Vagina (tissue), 2 donors: ENCODE measurements at regions not wholly inside any gene's neighbourhood (a gene's known extent, or its start where the extent isn't known, plus 50 kb on each side); places are given as distances from the start of the nearest gene placed in this dataset.
"Not testable (repeated sequence)": the region's sequence is repeated elsewhere in the genome, so short reads cannot be mapped to it uniquely, and the experiment has no call there.

Source experiments
- DNase-seq, 2 donors: peaks; one replicate each; pipeline ENCODE4 v3.0.0-alpha.2; 2017; ENCODE audit errors: extremely low spot score in 2 of 2
- H3K27ac ChIP-seq: fragments of 200-600 bp; sonication (generic); one replicate; pipeline ENCODE4 v1.5.1; 2019
- H3K27me3 ChIP-seq: fragments of 200-600 bp; sonication (generic); one replicate; pipeline ENCODE4 v1.5.1; 2019
- H3K36me3 ChIP-seq, 2 donors: fragments of 200-600 bp; sonication (generic); one replicate each; pipeline ENCODE4 v1.5.1; 2017 to 2019
- H3K4me1 ChIP-seq: fragments of 200-600 bp; sonication (generic); one replicate; pipeline ENCODE4 v1.5.1; 2019
- H3K4me3 ChIP-seq, 2 donors: fragments of 200-600 bp; sonication (generic); 1 replicate in 1 of 2; 2 replicates in 1 of 2; pipeline ENCODE4 v1.5.1; 2016 to 2019
- H3K9me3 ChIP-seq: fragments of 200-600 bp; sonication (generic); one replicate; pipeline ENCODE4 v1.5.1; 2019
- CTCF ChIP-seq, 3 experiments: fragments of 450-650 bp in 2 of 3; fragments of 200-600 bp in 1 of 3; sonication (generic) in 1 of 3; IDR thresholded peaks; one replicate each; pipeline ENCODE4 v1.5.1; 2017 to 2019; ENCODE audit warnings: antibody characterized with exemption in 3 of 3, mild to moderate bottlenecking in 2 of 3, moderate library complexity in 2 of 3
- POLR2A ChIP-seq, 2 donors: fragments of 450-650 bp; IDR thresholded peaks; one replicate each; pipeline ENCODE4 v1.6.1; 2017; ENCODE audit warnings: antibody characterized with exemption in 2 of 2, mild to moderate bottlenecking in 2 of 2, moderate library complexity in 2 of 2
- POLR2AphosphoS5 ChIP-seq, 2 donors: sonication (generic); formaldehyde crosslinking; IDR thresholded peaks; one replicate each; pipeline ENCODE4 v1.9.0; 2017; ENCODE audit warnings: antibody characterized with exemption in 2 of 2, mild to moderate bottlenecking in 2 of 2, low read depth in 1 of 2; ENCODE audit not compliant: insufficient read depth in 1 of 2
- intact Hi-C: fragments of 100-400 bp; cut with DNase I; formaldehyde crosslinking; loops from one replicate; pipeline ENCODE4 v1.15.1; 2023

DNA sequence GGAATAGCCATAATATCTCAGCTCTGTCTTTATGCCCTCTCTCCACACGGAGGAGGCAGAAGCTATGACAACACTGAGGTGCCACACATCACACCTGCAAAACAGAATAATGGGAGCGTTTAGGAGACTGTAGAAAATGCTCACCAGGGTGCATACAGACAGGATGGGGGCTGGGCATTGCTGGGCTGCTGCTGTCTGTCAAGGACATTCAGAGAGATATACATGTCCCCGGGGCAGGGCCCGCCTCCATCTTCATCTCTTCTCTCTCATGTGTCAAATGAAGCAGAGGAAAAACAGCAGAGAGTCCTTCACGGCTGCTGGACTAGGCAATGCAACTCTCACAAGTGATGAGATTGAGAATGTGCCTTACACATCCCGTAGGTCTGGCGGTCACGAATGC, 65.3 kb upstream of the DHRSX start:
- no peak for DNase-seq
- no peaks in the 10 kb centered on the region for H3K27me3 ChIP-seq
- no peak overlapping the region for H3K4me3 ChIP-seq
- no peaks in the 10 kb centered on the region for H3K36me3 ChIP-seq
- no peaks in the 10 kb centered on the region for H3K4me1 ChIP-seq
- no peak overlapping the region for H3K27ac ChIP-seq
- intact Hi-C loops: no loop called here
- no peaks in the 10 kb centered on the region for H3K9me3 ChIP-seq
- TF ChIP-seq POLR2A (IDR thresholded peaks at IDR 0.05) (no peak), CTCF (IDR thresholded peaks at IDR 0.05) (no peak), POLR2AphosphoS5 (IDR thresholded peaks at IDR 0.05; ENCODE audit: insufficient read depth in 1 of 2, low read depth in 1 of 2) (no peak)

DNA sequence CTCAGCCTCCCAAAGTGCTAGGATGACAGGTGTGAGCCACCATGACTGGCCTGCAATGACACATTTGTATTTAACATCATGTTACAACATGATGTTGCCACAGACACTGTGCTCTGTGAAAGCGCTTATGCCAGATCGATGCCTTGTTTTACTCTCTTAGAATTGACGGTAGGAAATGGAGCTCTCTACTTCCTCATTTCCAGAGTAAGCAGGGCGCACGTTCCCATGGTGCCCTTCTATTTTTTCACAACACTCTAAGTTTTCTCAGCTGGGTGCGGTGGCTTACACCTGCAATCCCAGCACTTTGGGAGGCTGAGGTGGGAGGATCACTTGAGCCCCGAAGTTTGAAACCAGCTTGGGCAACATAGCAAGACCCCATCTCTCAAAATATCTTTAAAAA, 60.7 kb upstream of the DHRSX start:
- intact Hi-C loops: no loop called here
- no peak for DNase-seq
- Histone ChIP-seq H3K27ac (no peak overlapping the region), H3K4me3 (no peak overlapping the region), H3K4me1 (no peaks in the 10 kb centered on the region), H3K9me3 (no peaks in the 10 kb centered on the region), H3K27me3 (no peaks in the 10 kb centered on the region), H3K36me3 (no peaks in the 10 kb centered on the region)
- TF ChIP-seq POLR2AphosphoS5 (IDR thresholded peaks at IDR 0.05; ENCODE audit: insufficient read depth in 1 of 2, low read depth in 1 of 2) (no peak), POLR2A (IDR thresholded peaks at IDR 0.05) (no peak), CTCF (IDR thresholded peaks at IDR 0.05) (no peak)

DNA sequence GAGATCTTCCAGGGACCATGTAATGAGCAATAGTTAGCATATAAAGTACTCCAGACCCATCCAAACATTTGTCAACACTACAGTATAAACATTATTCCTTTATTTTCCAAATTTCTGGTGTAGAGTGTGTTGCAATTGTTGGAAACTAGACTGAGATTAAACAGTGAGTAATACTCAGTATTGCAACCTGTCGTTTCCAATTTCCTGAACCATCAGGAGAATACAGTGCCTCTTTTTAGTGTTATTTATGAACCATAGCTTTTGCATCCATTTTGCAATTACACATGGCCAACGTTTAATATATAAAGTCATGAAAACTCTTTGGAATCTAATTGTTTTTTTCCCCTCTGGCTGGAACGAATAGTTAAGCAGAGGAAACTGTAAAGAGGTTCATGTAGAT, 58.3 kb upstream of the DHRSX start:
- TF ChIP-seq POLR2AphosphoS5 (IDR thresholded peaks at IDR 0.05; ENCODE audit: insufficient read depth in 1 of 2, low read depth in 1 of 2): no peak
- intact Hi-C loops: no loop called here
- H3K27me3 ChIP-seq: no peaks in the 10 kb centered on the region
- H3K36me3 ChIP-seq: no peaks in the 10 kb centered on the region
- H3K4me1 ChIP-seq: no peaks in the 10 kb centered on the region
- DNase-seq: no peak
- H3K9me3 ChIP-seq: no peaks in the 10 kb centered on the region
- no peak overlapping the region for H3K4me3 ChIP-seq
- no peak overlapping the region for H3K27ac ChIP-seq

DNA sequence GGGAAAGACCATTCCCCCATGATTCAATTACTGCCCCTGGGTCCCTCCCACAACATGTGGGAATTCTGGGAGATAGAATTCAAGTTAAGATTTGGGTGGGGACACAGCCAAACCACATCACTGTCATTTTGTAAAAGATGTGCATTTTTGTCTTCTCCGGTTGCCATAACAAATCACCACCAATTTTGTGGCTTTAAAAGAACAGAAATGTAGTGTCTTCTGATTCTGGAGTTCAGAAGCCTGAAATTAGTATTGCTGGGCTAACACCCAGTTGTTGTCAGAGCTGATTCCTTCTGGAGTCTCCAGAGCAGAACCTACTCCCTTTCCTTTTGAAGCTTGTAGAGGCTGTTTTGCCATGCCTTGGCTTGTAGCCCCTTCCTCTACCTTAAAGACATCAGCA, 54.1 kb upstream of the DHRSX start:
- Histone ChIP-seq H3K4me1 (peaks cover 13% of the 10 kb centered on the region), H3K27ac (no peak overlapping the region), H3K27me3 (no peaks in the 10 kb centered on the region), H3K9me3 (no peaks in the 10 kb centered on the region), H3K4me3 (no peak overlapping the region), H3K36me3 (no peaks in the 10 kb centered on the region)
- no peak for DNase-seq
- intact Hi-C loops: no loop called here
- TF ChIP-seq POLR2A (IDR thresholded peaks at IDR 0.05) (no peak), POLR2AphosphoS5 (IDR thresholded peaks at IDR 0.05; ENCODE audit: insufficient read depth in 1 of 2, low read depth in 1 of 2) (no peak), CTCF (IDR thresholded peaks at IDR 0.05) (no peak)

- intact Hi-C loops, H3K27me3 ChIP-seq, H3K36me3 ChIP-seq, H3K9me3 ChIP-seq, H3K27ac ChIP-seq, H3K4me3 ChIP-seq, DNase-seq: not testable (repeated sequence)
- peaks cover 15% of the 10 kb centered on the region for H3K4me1 ChIP-seq
Observed at GRCh38 chrX:2554066-2554465, 53.3 kb upstream of the DHRSX start.

- Histone ChIP-seq H3K27me3 (no peaks in the 10 kb centered on the region), H3K36me3 (no peaks in the 10 kb centered on the region), H3K9me3 (no peaks in the 10 kb centered on the region), H3K4me3 (no peak overlapping the region), H3K27ac (peak overlapping the region; percentile 44), H3K4me1 (peaks cover 21% of the 10 kb centered on the region)
- no peak for DNase-seq
- intact Hi-C loops: no loop called here
- TF ChIP-seq POLR2AphosphoS5 (IDR thresholded peaks at IDR 0.05; ENCODE audit: insufficient read depth in 1 of 2, low read depth in 1 of 2): no peak
- no peak for TF ChIP-seq CTCF (IDR thresholded peaks at IDR 0.05)
- no peak for TF ChIP-seq POLR2A (IDR thresholded peaks at IDR 0.05)
Observed at GRCh38 chrX:2552621-2553201, 51.9 kb upstream of the DHRSX start.
